ENCODE measurements at regions not wholly inside any gene's neighbourhood (a gene's known extent, or its start where the extent isn't known, plus 50 kb on each side); places are given as distances from the start of the nearest gene placed in this dataset.

DNA sequence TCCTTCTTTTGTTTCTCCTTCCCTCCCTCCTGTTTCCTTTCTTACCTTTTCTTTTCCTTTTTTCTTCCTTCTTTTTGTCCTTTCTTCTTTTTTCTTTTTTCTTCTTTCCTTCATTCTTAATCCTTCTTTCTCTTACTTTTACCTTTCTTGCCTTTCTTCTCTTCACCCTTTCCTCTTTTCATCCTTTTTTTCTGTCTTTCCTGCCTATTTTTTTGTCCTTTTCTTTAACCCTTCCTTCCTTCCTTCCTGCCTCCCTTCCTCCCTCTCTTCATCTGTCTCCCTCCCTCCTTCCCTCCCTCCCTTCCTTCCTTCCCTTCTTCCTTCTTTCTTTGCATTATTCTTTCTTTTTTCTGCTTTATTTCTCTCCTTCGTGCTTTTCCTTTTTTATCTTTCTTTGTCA is 160.7 kb downstream of the AXIN2 start:
- ChIA-PET CTCF (no interaction called here), POLR2A (no interaction called here)
- no peaks in the 10 kb centered on the region for H3K36me3 Mint-ChIP-seq (ENCODE audit: low read depth)
- no peak overlapping the region for H3K27ac Mint-ChIP-seq
- H3K4me3 Mint-ChIP-seq, result no peak overlapping the region
- no peak for ATAC-seq
- no peaks in the 10 kb centered on the region for H3K9me3 Mint-ChIP-seq (ENCODE audit: insufficient read depth)
- H3K4me1 Mint-ChIP-seq (ENCODE audit: low read depth), result no peaks in the 10 kb centered on the region
- peaks cover 7% of the 10 kb centered on the region for H3K27me3 Mint-ChIP-seq (ENCODE audit: low read depth)
- DNase-seq, result no peak

DNA sequence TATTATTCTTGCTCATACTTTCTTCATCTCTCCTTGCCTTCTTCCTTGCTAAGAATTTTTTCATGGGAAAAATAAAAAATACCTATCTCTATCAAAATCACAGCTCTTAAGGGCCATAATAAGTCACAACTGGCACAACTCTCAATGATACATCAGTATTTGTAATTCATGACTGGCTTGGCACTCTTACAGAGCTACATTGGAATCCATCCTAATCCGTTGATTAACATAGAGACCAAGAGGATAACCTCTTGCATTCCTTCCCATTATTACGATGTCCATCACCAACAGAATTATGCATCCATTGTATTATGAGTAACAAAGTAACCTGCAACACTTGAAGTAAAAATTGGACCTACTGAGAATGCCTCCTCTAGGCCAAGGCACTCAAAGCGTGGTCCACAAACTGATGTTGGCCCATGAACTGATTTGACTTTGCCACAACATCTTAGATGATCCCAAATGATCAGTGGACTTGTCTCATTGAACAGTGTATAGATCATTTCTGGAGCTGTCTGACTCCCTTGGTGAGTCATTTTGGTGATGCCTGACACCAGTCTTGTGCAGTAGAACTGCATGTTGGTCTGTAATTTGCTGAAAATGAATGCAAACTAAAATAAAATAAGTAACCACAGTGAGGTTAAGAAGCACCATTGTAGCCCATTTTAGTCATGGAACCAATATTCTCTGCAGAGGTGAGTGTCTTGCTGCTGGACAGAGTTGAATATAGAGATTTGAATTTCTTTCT is 163.2 kb downstream of the AXIN2 start:
- H3K36me3 Mint-ChIP-seq (ENCODE audit: low read depth), result no peaks in the 10 kb centered on the region
- ChIA-PET POLR2A (no interaction called here), CTCF (no interaction called here)
- no peaks in the 10 kb centered on the region for H3K9me3 Mint-ChIP-seq (ENCODE audit: insufficient read depth)
- no peak overlapping the region for H3K27ac Mint-ChIP-seq
- DNase-seq (no peak), ATAC-seq (no peak)
- no peaks in the 10 kb centered on the region for H3K4me1 Mint-ChIP-seq (ENCODE audit: low read depth)
- no peak overlapping the region for H3K4me3 Mint-ChIP-seq
- peaks cover 10% of the 10 kb centered on the region for H3K27me3 Mint-ChIP-seq (ENCODE audit: low read depth)

DNA sequence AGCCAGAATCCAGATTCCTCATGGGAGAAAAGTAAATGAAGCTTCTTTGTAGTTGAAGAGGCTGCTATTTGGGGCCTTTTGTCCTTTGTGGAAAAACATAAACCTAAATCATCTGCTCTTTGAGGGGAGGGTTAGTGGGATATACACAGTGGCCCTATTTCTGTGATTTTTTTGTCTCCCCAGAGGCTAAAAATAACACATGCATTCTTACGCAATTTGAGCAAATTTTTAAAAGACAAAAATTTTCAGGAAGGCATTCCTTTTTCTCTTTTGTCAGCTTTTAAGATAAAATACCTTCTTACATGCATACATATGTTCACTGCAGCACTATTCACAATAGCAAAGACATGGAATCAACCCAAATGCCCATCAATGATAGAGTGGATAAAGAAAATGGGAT is 165.5 kb downstream of the AXIN2 start:
- H3K36me3 Mint-ChIP-seq (ENCODE audit: low read depth), result no peaks in the 10 kb centered on the region
- peaks cover 10% of the 10 kb centered on the region for H3K27me3 Mint-ChIP-seq (ENCODE audit: low read depth)
- CTCF ChIA-PET, result no interaction called here
- H3K4me3 Mint-ChIP-seq, result no peak overlapping the region
- no peaks in the 10 kb centered on the region for H3K9me3 Mint-ChIP-seq (ENCODE audit: insufficient read depth)
- H3K27ac Mint-ChIP-seq, result no peak overlapping the region
- DNase-seq, result no peak
- no peak for ATAC-seq
- POLR2A ChIA-PET, result no interaction called here
- no peaks in the 10 kb centered on the region for H3K4me1 Mint-ChIP-seq (ENCODE audit: low read depth)

DNA sequence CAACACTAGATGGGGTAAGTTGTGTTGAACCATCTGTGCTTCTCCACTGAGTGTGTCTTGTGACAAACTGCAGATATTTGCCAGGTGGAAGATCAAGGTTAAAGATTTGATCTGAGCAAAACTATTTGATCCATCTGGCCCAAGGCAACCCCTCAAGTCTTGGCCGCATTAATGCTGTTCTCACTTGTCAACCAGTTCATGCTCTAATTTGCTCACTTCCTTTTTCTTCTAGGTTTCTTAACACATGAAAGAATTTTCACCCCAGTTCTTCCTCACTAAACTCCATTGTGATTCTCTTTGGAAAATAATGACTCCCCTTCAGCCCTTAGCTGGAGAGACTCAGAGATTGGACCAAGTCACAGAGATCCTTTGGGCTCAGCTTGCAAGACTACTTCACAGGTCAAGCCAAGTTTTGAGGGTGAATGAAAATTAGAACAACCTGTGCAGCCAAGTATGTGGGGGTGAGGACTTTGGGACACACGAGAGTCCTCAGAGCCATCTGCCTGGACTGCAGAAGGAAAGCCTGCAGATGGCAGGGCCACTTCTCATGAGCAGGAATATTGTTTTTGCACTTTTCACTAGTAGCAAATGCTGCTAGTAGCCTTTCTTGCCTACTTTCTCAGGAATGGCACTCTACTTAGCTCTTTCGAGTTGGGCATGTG is 166.5 kb downstream of the AXIN2 start:
- Mint-ChIP-seq H3K9me3 (ENCODE audit: insufficient read depth) (no peaks in the 10 kb centered on the region), H3K27ac (no peak overlapping the region)
- POLR2A ChIA-PET, result no interaction called here

DNA sequence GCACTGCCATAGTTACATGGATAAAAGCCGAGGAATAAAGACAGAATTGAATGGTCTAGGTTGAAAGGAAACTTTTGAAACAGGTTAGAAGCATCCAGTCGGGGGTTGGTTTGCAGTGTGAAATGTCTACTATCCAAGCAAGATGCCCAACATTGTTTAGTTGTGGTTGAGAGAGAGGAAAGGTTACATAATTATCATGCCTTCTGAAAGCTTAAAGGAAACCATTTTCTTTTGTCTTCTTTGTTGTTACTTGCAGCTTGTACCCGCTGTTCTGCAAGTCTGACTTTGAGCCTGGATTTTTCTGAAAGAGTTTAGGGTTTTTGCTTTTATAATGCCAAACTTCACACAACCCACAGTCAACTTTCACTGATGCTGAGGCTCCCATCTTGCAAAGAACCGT is 167.9 kb downstream of the AXIN2 start:
- no peaks in the 10 kb centered on the region for H3K9me3 Mint-ChIP-seq (ENCODE audit: insufficient read depth)

More for the DNA sequence above, 166.5 kb downstream of the AXIN2 start:
- Mint-ChIP-seq H3K27me3 (ENCODE audit: low read depth) (peaks cover 7% of the 10 kb centered on the region), H3K4me1 (ENCODE audit: low read depth) (no peaks in the 10 kb centered on the region), H3K4me3 (no peak overlapping the region), H3K36me3 (ENCODE audit: low read depth) (no peaks in the 10 kb centered on the region)
- ATAC-seq (no peak), DNase-seq (no peak)
- CTCF ChIA-PET, result no interaction called here

DNA sequence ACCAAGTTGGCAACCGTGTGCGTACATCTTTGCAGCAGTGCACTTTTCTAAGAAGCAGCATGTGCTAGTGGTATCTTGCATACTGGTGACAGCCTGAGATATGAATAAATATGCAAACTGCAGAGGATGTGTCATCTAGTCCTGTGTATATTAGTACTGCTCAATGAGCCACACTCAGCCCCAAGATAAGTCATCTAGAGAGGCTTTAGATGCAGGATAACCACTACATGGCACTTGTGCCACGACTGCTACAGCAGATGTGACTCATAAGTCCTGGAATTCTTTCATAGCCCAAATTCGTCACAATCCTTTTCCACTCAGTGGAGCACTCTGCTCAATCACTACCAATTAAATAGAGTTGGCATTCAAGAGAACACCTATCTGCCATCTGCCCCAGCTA is 171.5 kb downstream of the AXIN2 start:
- Mint-ChIP-seq H3K4me1 (ENCODE audit: low read depth) (no peaks in the 10 kb centered on the region), H3K4me3 (no peak overlapping the region), H3K27me3 (ENCODE audit: low read depth) (peaks cover 3% of the 10 kb centered on the region), H3K36me3 (ENCODE audit: low read depth) (no peaks in the 10 kb centered on the region), H3K27ac (no peak overlapping the region), H3K9me3 (ENCODE audit: insufficient read depth) (no peaks in the 10 kb centered on the region)
- POLR2A ChIA-PET, result no interaction called here
- ATAC-seq, result no peak
- no peak for DNase-seq
- CTCF ChIA-PET, result no interaction called here

More for the DNA sequence above, 167.9 kb downstream of the AXIN2 start:
- CTCF ChIA-PET, result no interaction called here
- POLR2A ChIA-PET, result no interaction called here
- H3K4me3 Mint-ChIP-seq, result no peak overlapping the region
- H3K36me3 Mint-ChIP-seq (ENCODE audit: low read depth), result no peaks in the 10 kb centered on the region
- H3K4me1 Mint-ChIP-seq (ENCODE audit: low read depth), result no peaks in the 10 kb centered on the region
- H3K27ac Mint-ChIP-seq, result no peak overlapping the region
- peaks cover 3% of the 10 kb centered on the region for H3K27me3 Mint-ChIP-seq (ENCODE audit: low read depth)
- ATAC-seq, result no peak
- no peak for DNase-seq

DNA sequence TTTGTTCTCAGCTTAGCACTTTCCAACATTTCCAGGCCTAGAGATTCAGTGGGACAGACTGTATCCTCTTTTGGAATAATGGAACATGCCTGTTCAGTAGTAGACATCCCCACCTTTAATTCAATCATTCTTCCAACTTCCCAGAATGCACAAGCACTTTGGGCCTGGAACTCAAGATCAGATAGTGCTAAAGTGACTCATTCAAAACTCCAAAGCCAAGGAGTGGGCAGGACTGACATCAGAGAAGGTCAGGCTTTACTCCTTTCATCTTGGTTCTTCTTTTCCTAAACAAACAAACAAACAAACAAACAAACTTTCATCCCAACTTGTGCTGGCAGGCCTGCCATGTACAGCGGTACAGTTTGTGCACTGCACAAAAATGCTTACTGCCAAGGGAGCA is 172.0 kb downstream of the AXIN2 start:
- no peaks in the 10 kb centered on the region for H3K4me1 Mint-ChIP-seq (ENCODE audit: low read depth)
- H3K27me3 Mint-ChIP-seq (ENCODE audit: low read depth), result peaks cover 3% of the 10 kb centered on the region
- CTCF ChIA-PET, result no interaction called here
- no peak overlapping the region for H3K4me3 Mint-ChIP-seq
- ATAC-seq, result no peak
- POLR2A ChIA-PET, result no interaction called here
- no peaks in the 10 kb centered on the region for H3K36me3 Mint-ChIP-seq (ENCODE audit: low read depth)
- H3K27ac Mint-ChIP-seq, result no peak overlapping the region
- no peak for DNase-seq
- no peaks in the 10 kb centered on the region for H3K9me3 Mint-ChIP-seq (ENCODE audit: insufficient read depth)

DNA sequence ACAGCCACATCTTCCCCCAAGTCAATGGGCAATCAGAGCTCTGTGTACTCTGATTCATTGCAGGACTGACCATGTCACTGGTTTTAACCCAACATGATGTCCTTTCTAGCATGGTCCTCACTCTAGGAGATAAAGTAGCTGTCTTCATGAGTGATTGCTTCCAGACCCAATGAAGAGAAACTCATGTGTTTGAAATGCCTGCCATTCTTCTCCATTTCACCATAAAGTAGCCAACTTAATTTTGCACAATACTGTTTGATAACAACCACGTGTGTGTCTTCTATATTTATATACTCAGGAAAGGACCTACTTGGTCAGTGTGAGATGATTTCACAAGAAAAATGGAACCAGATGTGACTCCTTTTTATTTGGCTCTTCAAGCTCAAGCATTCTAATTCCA is 172.5 kb downstream of the AXIN2 start:
- DNase-seq, result no peak
- no peak for ATAC-seq
- Mint-ChIP-seq H3K36me3 (ENCODE audit: low read depth) (no peaks in the 10 kb centered on the region), H3K27ac (no peak overlapping the region), H3K4me3 (no peak overlapping the region), H3K4me1 (ENCODE audit: low read depth) (no peaks in the 10 kb centered on the region), H3K27me3 (ENCODE audit: low read depth) (peaks cover 1% of the 10 kb centered on the region), H3K9me3 (ENCODE audit: insufficient read depth) (no peaks in the 10 kb centered on the region)
- ChIA-PET CTCF (no interaction called here), POLR2A (no interaction called here)

DNA sequence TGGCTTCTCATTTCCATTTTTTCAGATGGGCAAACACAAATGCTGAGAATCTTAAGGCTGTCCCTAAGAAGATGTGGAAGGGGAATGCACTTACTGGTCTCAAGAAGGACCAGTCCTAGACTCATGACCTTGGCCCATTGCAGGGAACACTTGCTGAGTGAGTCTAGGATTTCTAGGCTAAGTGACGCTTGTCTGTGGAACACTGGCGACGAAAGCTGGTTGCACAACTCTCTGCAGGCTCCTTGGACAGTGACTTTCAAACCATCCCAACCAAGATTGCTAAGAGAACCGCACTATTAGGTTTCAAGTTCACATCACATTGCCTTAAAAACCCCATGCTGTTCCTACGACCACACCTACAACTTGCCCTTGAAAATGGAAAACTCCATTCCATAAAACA is 174.1 kb downstream of the AXIN2 start:
- H3K9me3 Mint-ChIP-seq (ENCODE audit: insufficient read depth), result no peaks in the 10 kb centered on the region
- DNase-seq (no peak), ATAC-seq (no peak)
- H3K4me1 Mint-ChIP-seq (ENCODE audit: low read depth), result no peaks in the 10 kb centered on the region
- POLR2A ChIA-PET, result interaction anchor here (0.6 kb wide), 1 partner anchor 39 kb away, joined by 3 read pairs; no protein-coding TSS in a partner anchor
- CTCF ChIA-PET, result no interaction called here
- no peak overlapping the region for H3K27ac Mint-ChIP-seq
- H3K27me3 Mint-ChIP-seq (ENCODE audit: low read depth), result no peaks in the 10 kb centered on the region
- no peak overlapping the region for H3K4me3 Mint-ChIP-seq
- no peaks in the 10 kb centered on the region for H3K36me3 Mint-ChIP-seq (ENCODE audit: low read depth)

DNA sequence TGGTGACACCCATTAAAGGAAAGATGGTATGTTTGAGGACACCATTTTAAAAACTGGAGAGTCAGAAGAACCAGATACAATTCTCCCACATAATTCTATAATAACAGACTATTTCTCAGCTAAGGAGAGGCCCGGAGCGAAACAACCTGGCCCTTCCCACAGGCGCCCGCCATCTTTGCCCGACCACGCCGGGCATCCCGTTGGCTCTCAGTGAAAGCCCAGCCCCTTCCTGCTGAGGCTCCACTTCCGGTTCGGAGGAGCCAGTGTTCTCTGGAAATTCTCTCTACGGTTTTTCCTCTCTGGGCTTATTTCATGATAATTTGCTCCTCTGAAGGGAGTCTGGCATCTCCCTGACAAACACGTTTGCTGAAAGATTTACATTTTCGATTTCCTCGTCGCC is 175.7 kb downstream of the AXIN2 start:
- POLR2A ChIA-PET, result no interaction called here
- ATAC-seq (no peak), DNase-seq (no peak)
- Mint-ChIP-seq H3K9me3 (ENCODE audit: insufficient read depth) (no peaks in the 10 kb centered on the region), H3K36me3 (ENCODE audit: low read depth) (no peaks in the 10 kb centered on the region), H3K4me1 (ENCODE audit: low read depth) (no peaks in the 10 kb centered on the region), H3K4me3 (no peak overlapping the region), H3K27me3 (ENCODE audit: low read depth) (no peaks in the 10 kb centered on the region), H3K27ac (no peak overlapping the region)
- CTCF ChIA-PET, result no interaction called here

DNA sequence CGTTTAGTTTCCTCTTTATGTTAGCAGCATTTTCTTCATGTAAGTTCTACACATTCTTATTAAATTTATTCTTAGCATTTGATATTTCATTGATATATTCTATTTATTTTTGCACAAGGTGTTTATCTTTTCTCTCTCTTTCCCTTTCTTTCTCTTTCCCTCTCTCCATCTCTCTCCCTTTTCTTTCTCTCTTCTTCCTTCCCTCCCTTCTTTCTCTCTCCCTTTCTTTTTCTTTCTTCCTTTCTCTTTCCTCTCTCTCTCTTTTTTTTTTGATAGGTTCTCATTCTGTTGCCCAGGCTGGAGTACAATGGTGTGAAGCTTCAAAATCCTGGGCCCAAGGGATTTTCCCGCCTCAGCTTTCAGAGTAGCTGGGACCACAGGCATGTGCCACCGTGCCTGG is 176.4 kb downstream of the AXIN2 start:
- CTCF ChIA-PET, result no interaction called here
- Mint-ChIP-seq H3K9me3 (ENCODE audit: insufficient read depth) (no peaks in the 10 kb centered on the region), H3K4me1 (ENCODE audit: low read depth) (no peaks in the 10 kb centered on the region), H3K36me3 (ENCODE audit: low read depth) (no peaks in the 10 kb centered on the region), H3K27me3 (ENCODE audit: low read depth) (no peaks in the 10 kb centered on the region), H3K27ac (no peak overlapping the region), H3K4me3 (no peak overlapping the region)
- ATAC-seq (no peak), DNase-seq (no peak)
- POLR2A ChIA-PET, result no interaction called here

DNA sequence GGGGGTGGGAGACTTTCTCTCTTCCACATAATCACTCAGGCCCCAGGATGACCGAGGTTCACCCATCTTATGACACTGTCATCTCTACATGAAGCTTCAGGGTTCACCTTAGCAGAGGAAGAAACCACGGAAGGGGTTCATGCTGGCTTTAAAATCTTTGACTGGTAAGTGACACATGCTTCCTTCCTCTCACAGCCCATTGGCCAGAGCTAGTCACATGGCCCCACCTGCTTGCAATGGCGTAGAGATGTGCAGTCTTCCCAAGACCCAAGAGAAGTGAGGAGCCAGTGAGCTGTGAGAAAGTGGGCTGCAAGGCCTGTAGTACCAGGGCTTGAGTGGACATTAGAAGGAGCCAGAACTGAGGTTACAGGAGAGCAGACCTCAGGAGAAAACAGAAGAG is 180.3 kb downstream of the AXIN2 start:
- Mint-ChIP-seq H3K27ac (no peak overlapping the region), H3K9me3 (ENCODE audit: insufficient read depth) (no peaks in the 10 kb centered on the region), H3K36me3 (ENCODE audit: low read depth) (no peaks in the 10 kb centered on the region), H3K27me3 (ENCODE audit: low read depth) (no peaks in the 10 kb centered on the region), H3K4me3 (no peak overlapping the region), H3K4me1 (ENCODE audit: low read depth) (no peaks in the 10 kb centered on the region)
- ATAC-seq, result no peak
- no peak for DNase-seq
- ChIA-PET CTCF (interaction anchor here (0.9 kb wide), 1 partner anchor 131 kb away, joined by 3 read pairs; no protein-coding TSS in a partner anchor), POLR2A (no interaction called here)

DNA sequence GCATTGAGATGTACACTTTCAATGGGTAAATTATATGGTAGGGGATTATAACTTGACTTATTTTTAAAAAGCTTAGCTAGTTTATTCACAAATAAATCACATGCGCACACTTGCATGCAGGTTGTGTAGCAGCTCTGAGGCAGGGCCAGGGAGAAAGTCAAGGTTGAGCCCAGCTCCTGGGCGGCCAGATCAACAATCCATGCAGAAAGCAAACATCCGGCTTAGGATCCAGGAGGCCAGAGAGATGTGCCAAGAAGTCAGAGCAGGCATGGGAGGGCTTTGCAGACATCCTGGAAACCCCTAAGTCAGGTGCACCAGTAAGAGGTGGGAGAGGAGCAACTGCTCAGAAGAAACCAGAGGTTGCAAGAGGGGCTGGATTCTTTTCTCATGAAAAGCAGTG is 186.5 kb downstream of the AXIN2 start:
- POLR2A ChIA-PET, result no interaction called here
- DNase-seq (no peak), ATAC-seq (no peak)
- Mint-ChIP-seq H3K4me3 (no peak overlapping the region), H3K27ac (no peak overlapping the region), H3K4me1 (ENCODE audit: low read depth) (peaks cover 14% of the 10 kb centered on the region), H3K36me3 (ENCODE audit: low read depth) (no peaks in the 10 kb centered on the region), H3K27me3 (ENCODE audit: low read depth) (peaks cover 15% of the 10 kb centered on the region), H3K9me3 (ENCODE audit: insufficient read depth) (no peaks in the 10 kb centered on the region)
- CTCF ChIA-PET, result no interaction called here
